ENCODE measurements at regions not wholly inside any gene's neighbourhood (a gene's known extent, or its start where the extent isn't known, plus 50 kb on each side); places are given as distances from the start of the nearest gene placed in this dataset.

DNA sequence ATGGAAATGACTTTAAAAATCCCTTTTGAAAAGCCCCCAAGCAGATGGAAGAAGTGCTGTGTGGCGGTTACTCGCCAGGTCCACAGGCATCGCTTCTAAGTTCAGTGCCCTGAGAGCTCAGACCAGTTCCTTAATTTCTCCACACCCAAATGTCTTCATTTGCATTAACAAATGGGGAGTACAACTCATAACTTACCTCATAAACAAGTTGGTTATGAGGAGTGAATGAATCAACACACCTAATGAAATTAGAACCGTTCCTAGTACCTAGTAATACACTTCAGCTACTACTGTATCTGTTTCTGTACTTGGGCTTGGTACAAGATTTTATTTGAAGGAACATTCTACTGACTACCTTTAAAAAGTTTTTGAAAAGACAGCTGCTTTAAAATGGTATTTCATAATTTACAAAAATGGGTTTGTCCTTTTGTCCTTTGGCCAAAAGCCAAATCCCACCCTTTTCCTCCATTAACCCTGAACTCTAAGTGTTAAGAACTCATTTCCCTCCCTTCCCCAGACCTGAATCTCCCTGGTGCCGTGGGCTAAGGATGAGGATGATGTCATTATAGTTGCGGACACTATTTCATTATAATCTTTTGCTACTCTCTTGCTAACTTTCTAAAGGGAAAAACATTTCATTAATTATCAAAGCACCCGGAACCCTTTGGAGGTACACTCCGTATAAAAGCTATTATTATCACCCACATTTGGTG lies 221.5 kb upstream of the CELF2 start:
- DNase-seq, result no peak

DNA sequence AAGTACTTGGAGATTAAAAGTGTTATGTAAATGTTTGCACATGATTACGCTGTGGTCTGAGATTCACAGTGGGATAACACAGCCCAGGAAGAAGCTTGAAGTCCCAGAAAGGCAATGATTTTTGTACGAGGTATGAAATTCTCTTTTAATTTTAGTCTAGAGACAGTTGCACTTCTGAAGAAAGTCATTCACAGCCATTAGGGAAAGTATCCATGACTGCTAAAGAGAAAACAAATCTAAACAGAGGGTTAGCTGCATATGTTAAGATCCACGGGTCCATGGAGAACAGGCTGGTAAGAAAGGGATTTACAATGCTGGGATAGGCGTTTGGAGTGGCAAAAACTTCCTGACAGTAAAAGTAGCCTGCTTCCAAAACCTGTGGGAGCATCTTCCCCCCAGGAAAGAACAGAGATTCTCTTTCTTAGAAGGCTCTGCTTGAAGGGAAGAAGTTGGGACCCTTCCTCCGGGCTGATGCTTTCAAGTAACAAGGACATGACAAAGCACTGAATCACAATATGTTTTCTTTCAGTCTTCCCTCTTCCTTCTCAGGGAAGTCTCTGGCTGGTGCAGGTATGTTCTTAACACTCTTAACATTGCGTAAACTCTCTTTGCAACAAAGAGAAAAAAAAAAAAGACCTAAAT lies 220.8 kb upstream of the CELF2 start:
- no peak for DNase-seq

- DNase-seq, result no peak
These were observed 220.2 kb upstream of the CELF2 start for GRCh38 chr10:10797513-10797912.

DNA sequence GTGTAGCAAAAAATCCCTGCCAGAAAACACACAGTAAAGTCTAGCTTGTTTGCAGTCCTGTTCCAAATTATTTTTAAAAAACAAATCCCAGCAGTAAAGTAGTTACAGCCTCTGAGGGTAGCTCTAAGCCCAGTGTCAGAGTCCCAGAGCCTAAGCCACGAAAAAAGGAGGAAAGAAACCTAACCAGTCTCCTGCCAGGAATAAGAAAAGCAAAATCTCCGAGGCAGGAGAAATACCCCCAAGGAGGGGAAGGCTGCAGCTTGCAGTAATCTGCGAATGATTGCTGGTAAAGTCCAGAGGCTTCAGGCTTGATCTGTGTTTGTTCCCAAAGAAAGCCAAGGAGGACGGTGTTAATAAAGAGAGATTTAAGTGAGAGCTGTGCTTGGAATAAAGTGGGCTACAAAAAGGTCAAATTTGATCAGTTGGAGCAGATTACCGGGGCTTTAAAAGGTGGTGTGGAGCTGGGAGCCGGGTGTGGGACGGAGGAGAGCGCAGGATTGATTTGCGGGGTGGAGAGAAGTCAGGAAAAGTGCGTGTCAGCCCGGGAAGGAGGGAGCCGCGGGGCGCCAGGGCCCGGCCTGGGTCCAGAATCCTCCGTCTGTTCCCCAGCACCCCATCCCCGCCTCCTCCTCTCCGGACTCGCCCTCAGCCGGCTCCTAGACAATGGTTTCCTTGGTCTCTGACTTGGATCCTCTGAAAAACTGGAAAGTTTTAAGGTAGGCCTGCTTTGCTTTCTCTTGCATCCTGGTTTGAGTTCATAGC lies 219.4 kb upstream of the CELF2 start:
- DNase-seq, result no peak

- no peak for DNase-seq
These were observed 218.8 kb upstream of the CELF2 start for GRCh38 chr10:10798864-10799192.

DNA sequence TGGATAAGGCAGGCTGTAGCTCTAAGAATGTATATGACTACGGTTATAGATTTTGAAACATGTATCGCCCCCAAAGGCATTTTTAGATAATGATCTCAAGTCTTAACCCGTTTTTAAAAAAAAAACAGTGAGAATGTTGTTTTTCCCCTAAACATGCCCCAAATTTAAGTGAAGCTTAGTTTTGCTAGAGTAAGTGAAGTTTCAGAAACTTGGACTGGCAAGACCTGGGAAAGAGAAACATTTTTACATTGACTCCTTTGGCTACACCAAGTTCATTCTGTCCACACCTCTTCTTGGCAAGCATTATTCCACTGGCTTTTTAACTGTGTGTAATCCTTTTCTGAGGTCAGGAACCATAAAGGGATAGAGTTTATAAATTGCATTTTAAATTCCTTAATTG lies 216.7 kb upstream of the CELF2 start:
- DNase-seq, result no peak

DNA sequence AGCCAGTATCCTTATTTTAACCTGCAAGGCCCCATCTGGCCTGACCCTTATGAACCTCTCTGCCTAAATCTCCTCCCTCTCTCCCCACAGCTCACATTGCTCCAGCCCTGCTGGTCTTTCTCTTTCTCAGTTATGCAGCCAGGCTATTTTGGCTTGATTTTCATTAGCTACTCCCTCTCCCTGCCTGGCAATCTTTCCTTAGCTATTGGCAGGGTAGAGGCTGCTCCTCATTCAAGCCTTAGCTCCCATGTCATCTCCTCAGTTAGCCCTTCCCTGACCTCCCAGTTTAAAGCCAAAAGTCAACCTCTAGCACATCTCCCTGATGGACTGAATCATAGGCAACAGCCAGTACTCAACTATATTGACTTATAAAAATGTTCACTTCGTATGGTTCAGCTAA lies 214.4 kb upstream of the CELF2 start:
- no peak for DNase-seq

- no peak for DNase-seq
These were observed 213.6 kb upstream of the CELF2 start for GRCh38 chr10:10804061-10804460.

- no peak for DNase-seq
These were observed 212.5 kb upstream of the CELF2 start for GRCh38 chr10:10804998-10805740.

DNA sequence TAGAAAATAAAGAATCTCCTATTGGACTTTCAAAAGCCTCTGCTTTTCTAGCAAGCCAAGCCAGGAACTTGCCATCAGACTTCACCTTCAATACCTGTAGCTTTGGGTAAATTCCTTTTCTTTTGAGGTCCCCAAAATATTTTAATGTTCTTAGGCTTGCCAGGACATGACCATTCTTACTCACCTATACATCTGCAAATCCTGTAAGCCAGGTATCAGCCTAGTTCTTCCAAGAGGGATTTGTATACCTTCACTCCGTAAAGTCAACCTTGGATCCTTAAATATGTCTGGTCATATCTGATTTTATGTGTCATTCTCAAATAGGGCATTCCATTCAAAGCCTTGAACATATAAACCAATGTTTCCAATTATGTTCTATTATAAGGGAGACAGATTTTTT lies 210.6 kb upstream of the CELF2 start:
- DNase-seq, result no peak

- DNase-seq, result no peak
These were observed 206.1 kb upstream of the CELF2 start for GRCh38 chr10:10811562-10811961.

- no peak for DNase-seq
These were observed 204.0 kb upstream of the CELF2 start for GRCh38 chr10:10813656-10814055.

GRCh38 chr10:10814069-10814468 lies 203.6 kb upstream of the CELF2 start:
- no peak for DNase-seq

DNA sequence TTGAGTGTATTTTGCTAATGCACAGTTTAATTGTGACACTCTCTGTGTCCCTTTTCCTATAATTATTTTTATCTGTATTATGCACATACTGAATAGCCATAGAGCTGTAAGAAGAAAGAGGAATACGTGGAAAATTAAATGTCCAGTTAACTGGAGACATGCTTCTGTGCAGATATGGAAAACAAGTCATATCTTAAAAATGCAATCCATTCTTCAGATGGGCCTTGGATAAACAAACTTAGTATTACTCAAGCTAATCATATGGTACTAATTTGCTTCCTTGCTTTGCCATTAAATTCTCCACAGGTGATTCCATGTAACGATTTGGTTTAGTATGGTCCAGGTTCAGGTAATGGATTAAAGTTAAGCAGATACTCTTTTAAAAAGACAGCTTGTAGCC lies 201.2 kb upstream of the CELF2 start:
- DNase-seq, result no peak

GRCh38 chr10:10817609-10818008 lies 200.1 kb upstream of the CELF2 start:
- no peak for DNase-seq

DNA sequence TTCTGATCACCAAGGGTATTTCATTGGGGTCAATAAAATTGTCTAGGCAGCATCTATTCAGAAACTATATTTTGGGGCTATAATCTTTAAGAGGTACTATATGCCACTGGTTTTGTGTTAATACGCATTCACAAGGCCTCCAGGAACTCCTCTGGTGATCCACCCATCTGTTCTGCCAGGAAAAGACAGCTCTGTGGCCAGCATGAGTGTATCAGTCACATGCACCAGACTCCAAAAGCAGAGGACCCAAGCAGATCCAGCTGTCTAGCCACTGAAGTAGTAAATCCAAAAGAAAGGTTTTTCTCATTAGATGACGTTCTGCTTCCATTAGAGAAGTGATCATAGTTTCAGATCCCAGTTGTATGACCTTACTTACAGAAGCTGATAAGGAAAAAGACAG lies 199.6 kb upstream of the CELF2 start:
- no peak for DNase-seq

- DNase-seq, result no peak
These were observed 198.3 kb upstream of the CELF2 start for GRCh38 chr10:10819206-10819856.

GRCh38 chr10:10821926-10822325 lies 195.7 kb upstream of the CELF2 start:
- DNase-seq, result no peak

GRCh38 chr10:10824591-10825148 lies 193.0 kb upstream of the CELF2 start:
- no peak for DNase-seq

- DNase-seq, result no peak
These were observed 191.5 kb upstream of the CELF2 start for GRCh38 chr10:10826125-10826524.

- DNase-seq, result no peak
These were observed 189.0 kb upstream of the CELF2 start for GRCh38 chr10:10828623-10829022.

DNA sequence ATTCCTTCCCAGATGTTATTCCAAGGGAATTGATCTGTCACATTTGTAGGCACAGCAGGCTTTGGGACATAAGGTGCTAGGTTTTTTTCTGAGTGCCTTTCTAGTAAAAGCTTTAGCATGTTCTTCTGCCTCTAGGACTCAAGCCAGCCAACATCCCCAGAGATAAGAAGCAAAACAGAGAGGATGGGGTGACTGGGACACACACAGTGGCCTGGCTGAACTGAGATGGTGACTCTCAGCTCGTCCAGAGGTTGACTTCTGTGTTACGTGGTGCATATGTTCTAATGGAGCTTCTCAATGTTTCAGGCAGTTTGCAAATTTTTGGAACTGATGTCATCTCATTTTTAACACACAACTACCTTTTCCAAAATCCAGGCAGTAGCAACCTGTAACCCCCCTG lies 188.1 kb upstream of the CELF2 start:
- DNase-seq, result no peak
